ENCODE measurements at regions not wholly inside any gene's neighbourhood (a gene's known extent, or its start where the extent isn't known, plus 50 kb on each side); places are given as distances from the start of the nearest gene placed in this dataset.
"Not testable (repeated sequence)": the region's sequence is repeated elsewhere in the genome, so short reads cannot be mapped to it uniquely, and the experiment has no call there.

DNA sequence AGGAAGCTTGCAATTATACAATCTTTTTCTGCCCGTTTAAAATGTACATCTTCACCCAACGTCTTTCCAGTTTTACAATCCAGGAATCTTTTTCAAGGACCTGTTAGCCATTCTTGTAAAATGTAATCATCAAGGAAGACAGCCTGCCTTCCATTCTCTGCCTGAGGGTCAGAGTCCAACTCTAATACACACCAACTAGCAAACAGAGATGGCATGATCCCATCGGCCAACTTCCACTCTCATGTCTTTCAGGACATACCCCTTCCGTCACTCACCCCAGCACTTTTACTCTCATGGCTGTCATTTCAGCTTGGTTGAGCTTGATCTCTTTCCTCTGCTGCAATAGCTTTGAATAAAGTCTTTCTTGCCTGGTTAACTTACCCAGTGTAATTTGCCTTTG, 172.5 kb upstream of the NETO1 start:
- DNase-seq (ENCODE audit: low read depth in 2 of 3, low spot score in 1 of 3): no peak

DNA sequence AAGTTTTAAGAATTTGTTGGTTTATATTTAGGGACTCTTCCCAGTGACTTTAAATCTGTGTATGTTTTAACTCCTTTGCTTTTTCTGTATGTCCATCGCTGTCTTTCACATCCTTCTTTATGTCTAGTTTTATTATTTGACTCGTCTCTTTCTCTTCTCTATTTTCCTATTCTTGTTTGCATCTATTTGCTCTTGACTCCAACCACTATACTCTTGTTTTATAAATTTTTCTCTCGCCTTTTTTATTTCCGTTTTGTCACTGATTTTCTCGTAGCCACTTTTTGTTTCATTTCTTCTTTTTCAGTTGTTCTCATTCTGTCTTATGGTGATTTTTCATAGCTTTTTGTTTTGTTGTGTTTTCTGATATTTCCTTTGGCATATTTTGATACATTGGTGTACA, 170.5 kb upstream of the NETO1 start:
- DNase-seq (ENCODE audit: low read depth in 2 of 3, low spot score in 1 of 3): no peak

DNA sequence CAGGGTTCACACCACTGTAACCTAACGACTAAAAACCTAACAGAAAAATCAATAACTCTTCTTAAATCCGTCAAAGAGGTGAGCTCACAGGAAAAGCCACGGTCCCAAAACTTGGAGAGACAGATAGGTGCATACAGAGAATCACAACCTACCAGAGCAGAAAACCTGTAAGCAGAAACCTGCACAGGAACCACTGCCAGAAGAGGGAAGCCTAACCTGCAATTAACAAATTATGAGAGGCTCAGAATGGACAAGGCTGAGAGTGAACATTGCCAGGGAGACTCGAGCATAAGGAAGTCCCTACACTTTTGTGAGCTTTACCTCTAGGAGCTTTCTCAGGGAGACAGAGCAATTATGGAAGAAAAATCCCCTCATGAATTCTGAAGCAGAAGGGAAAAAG, 156.2 kb upstream of the NETO1 start:
- no peak for DNase-seq (ENCODE audit: low read depth in 2 of 3, low spot score in 1 of 3)

DNA sequence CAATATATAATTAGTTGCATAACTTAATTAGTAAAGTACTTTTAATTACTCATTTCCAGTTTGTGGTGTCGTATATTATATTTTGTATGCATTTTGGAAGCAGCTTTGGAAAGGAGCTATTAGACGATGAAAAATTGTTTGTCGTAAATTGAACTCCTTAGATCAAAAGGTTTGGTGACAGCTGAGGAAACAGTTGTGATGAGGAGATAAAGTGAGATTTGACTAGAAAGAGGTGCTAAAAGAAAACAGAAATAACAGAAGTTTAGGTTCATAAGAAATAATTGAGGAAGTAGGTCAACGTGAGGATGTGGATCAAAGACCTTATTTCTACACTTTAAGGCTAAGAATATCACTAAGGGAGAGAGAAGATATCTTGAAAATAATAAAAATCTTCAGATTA, 141.9 kb upstream of the NETO1 start:
- no peak for DNase-seq (ENCODE audit: low read depth in 2 of 3, low spot score in 1 of 3)

DNA sequence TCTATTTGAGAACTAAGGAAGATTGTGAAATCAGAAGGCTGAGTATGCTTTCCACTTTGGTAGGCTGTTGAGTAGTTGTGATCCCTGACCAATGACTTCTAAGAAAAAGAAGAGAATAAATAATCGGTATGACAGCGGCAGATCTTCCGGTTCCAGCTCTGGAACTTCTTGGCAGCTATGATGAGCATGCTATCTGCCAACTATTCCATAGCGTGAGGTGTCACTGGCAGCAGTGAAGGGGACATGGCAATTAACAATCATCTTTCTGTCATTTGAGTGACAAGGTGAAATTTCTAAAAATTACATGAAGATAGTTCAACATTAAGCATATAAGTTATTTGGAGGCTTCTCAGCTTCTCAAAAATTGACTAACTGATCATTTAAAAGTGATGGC, 140.1 kb upstream of the NETO1 start:
- no peak for DNase-seq (ENCODE audit: low read depth in 2 of 3, low spot score in 1 of 3)

DNA sequence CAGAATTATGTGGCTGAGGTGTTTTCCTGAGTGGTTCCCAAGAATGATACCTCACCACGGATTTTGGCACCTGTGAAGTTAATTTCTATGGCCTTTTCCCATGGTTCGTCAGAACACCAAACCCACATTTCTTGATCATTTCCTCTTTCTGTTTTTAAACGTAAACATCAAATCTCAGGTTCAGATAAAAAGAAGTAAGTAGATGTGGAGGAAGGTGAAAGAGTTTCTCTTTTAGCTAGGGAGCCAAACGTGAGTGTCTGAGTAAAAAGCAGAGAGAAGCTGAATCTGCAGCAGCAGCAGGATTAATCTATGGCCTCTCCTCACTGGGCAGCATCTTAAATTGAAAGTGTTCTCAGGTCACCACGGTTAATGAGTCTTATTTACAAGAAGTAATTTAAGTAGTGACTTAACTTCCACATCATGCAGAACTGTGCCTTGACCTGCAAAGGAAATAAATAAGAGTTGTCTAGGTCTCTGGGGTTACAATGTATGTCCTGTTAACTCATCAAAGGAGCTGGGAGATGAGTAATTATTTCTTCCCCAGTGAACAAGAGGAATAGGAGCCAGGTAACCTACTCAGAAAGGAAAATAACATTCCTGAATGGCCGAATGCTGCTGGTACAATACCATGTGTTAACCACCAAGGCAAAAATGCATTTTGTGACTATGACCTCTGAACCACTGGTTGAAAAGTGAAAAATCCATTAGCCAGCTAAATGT, 139.6 kb upstream of the NETO1 start:
- DNase-seq (ENCODE audit: low read depth in 2 of 3, low spot score in 1 of 3): no peak

DNA sequence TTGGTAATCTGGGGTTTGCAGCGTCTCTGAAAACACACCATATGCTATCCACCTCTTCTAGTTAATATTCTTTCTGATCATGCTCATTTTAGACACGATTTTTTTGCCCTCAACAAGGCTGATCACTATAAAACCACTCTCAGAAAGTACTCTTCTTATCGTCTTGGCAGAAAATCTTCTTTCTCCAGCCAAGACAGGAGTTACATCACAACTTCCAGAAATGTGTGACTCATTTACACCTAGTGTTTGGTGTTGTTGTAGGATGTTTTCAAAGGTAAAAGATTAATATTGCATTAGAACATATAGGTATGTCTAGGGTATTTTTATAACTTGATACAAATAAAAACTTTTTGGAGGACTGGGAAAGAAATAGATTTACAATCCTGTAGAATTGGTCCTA, 138.5 kb upstream of the NETO1 start:
- no peak for DNase-seq (ENCODE audit: low read depth in 2 of 3, low spot score in 1 of 3)

DNA sequence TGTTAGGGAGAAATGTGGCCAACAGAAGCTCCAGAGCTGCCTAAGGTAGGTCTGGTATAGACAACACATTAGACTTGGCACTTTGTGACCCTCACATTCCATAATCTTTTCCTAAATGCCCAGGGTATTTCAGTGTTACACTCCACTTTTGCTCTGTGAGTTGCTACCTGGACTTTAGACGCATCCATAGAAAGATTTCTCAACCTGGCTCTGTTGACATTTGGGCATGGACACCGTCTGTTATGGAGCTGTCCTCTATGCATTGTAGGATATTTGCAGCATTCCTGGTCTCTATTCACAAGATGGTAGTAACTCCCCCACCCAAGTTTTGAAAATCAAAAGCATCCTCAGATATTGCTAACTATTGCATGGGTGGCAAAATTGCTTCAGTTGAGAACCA, 136.5 kb upstream of the NETO1 start:
- no peak for DNase-seq (ENCODE audit: low read depth in 2 of 3, low spot score in 1 of 3)

DNA sequence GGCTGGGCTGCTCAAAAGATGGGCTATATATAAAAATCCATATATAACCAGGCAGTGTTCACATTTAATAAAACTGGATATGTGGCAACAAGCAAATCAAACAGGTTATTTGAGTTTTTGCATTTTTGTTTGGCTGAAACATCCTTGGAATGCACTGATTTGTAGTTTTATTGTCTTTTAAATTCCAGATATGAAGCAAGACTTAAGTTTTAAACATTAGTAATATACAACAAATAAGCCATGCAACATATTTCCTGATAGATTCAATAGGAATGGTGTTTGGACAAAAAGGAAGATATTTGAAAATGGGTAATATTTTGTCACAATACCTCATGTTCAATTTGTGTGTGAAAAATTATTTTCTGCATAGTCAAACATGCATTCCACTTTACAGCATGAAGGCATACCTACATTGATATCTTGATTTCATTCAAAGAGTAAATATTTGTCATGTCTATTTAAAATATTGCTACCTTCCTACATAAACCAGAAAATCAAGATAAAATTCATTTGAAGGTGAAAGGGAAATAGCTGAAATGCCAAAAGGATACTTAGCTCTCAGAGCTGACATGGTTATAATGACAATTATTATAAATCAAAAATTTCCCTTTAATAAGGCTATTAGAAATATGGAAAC, 132.3 kb upstream of the NETO1 start:
- no peak for DNase-seq (ENCODE audit: low read depth in 2 of 3, low spot score in 1 of 3)

DNA sequence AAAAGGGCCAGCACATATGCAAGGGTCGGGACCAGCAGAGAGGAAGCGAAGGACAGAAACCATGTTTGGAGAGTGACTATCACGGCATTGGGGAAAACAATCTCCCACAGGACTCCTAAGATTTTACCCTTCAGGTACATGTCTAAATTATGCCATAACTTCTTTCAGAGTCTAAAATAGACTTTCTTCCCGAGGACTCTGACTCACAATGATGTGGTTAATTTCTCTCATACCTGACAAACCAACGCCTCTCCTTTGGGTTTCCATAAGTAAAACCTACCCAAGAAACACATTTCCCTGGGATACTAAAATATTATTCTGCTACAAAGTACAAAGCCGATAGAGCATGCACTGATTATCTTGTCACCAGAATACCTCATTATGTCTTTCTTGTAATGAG, 127.8 kb upstream of the NETO1 start:
- DNase-seq (ENCODE audit: low read depth in 2 of 3, low spot score in 1 of 3): no peak

DNA sequence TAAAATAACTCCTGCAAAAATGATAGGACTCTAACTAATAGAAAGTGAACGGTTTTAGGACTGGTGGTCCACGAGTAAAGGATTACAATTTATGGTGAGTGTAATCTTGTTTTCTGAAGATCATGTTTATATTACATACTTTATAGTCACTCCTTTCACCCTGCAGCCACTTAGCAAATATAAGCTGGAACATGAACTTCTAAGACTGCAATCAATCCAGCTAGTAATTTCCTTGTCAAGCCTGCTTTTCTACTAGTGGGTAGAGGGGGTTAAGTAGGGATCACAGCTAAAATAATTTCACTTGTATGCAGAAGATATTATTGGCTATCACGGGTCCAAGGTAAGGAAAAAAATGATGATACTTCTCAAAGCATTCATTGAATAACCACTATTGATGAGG, 125.5 kb upstream of the NETO1 start:
- no peak for DNase-seq (ENCODE audit: low read depth in 2 of 3, low spot score in 1 of 3)

DNA sequence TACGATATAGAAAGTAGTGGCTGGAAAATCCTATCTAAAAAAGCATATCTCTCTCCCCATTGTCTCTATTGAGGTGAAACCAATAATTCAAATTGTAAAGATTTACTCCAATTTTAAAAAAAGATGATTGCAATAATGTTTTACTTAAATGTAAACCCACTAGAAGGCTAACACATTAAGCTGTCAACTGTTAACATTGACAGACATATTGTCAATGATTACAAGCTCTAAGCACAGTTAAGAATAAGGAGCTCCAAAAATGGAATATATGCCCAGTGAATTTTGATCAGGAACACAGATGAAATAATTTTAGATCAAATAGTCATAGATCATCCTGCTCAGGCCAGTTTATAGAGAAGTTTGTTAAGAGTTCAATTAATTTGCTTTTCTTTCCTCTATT, 123.6 kb upstream of the NETO1 start:
- no peak for DNase-seq (ENCODE audit: low read depth in 2 of 3, low spot score in 1 of 3)

DNA sequence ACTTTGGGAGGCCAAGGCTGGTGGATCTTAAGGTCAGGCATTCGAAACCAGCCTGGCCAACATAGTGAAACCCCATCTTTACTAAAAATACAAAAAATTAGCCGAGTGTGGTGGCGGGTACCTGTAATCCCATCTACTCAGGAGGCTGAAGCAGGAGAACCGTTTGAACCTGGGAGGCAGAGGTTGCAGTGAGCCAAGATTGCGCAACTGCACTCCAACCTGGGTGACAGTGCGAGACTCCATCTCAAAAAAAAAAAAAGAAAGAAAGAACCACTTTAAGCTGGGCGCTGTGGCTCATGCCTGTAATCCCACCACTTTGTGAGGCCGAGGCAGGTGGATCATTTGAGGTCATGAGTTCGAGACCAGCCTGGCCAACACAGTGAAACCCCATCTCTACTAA, 119.8 kb upstream of the NETO1 start:
- not testable (repeated sequence) for DNase-seq (ENCODE audit: low read depth in 2 of 3, low spot score in 1 of 3)

DNA sequence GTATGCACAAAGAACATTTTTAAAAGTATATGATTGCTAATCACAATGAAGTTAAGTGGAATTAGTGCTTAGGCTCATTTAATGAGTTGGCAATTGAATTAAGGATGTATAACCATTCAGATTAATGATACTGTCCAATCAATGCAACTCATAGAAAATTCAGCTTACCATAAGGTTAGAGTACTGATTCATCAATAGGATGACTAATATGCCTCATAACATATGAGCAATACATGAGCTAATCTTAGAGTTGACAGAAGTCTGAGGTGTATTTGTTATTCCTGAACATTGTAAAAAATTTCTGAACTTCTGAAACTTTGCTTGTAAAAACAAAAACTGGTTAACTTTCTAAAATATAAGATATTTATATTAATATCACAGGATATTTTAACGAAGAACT, 118.3 kb upstream of the NETO1 start:
- DNase-seq (ENCODE audit: low read depth in 2 of 3, low spot score in 1 of 3): no peak

DNA sequence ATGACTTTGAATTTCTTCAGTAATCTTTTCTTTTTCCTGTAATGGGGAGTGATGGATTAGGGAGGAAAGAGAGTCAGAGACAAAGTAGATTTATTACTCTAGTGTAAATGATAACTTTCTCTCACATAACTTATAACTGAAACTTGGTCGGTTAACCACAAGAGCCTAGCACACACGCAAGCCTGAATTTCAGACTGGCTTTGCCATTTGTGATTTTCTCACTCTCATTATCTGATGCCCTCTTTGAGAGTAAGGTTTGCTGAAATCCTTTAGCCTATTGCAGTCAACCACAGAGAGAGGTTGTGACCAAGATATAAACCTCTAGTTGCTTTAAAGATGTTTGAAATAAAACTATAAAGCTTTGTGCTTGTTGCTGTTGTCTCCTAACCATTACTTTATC, 117.9 kb upstream of the NETO1 start:
- DNase-seq (ENCODE audit: low read depth in 2 of 3, low spot score in 1 of 3): no peak

DNA sequence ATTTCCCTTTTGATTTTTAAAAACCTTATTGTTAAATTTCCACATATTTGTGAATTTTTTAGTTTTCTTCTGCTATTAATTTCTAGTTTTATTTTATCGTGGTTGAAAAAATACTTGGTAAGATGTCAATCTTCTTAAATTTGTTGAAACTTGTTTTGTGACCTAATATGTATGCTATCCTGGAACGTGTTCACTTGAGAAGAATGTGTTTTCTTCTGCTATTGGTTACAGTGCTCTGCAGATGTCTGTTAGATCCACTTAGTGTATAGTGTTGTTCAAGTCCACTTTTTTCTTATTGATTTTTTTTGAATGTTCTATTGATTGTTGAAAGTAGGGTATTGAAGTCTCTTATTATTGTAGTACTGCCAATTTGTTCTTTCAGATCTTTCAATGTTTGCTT, 116.5 kb upstream of the NETO1 start:
- DNase-seq (ENCODE audit: low read depth in 2 of 3, low spot score in 1 of 3): no peak

DNA sequence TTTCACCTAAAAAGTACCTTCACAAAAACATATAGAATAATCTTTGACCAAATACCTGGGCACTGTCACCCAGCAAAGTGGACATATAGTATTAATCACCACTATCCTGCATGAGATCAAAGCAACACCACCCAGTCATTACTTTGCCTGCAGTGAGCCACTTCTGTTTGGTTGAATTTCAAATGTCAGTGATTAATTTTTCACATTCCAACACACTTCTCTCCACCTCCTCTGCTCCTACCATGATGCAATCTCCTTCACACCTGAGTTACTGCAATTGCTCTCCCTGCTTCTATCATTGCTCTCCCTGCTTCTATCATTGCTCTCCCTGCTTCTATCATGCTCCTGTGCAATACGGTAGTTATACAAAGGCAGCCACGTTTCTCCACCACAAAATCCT, 106.1 kb upstream of the NETO1 start:
- DNase-seq (ENCODE audit: low read depth in 2 of 3, low spot score in 1 of 3): no peak

DNA sequence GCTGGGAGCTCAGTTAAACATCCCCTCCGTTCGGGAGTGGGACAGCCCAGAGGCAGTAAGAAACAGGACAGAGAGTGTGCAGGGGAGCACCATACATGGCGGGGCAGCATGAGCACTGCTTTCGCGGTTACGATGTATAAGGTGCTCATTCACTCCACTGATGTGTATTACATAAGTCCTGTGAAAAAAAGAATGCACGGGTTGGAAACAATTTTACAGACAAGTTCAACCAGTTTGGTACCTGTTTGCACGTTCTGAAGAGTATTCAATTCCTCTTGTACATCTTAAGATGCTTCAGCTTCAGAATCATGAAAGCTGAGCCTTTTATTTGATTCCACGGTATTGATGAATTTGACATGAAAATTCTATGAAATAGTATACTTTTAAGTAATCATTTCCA, 97.8 kb upstream of the NETO1 start:
- no peak for DNase-seq (ENCODE audit: low read depth in 2 of 3, low spot score in 1 of 3)

DNA sequence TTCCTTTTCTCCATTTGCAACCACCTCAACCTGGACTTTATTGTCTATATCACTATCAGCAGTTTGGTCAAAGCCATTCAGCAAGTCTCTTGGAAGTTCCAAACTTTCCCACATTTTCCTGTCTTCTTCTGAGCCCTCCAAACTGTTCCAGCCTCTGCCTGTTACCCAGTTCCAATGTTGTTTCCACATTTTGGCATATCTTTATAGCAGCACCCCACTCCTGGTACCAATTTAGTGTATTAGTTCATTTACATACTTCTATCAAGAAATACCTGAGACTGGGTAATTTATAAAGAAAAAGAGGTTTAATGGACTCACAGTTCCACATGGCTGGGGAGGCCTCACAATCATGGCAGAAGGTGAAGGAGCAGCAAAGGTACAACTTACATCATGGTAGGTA, 90.4 kb upstream of the NETO1 start:
- DNase-seq (ENCODE audit: low read depth in 2 of 3, low spot score in 1 of 3): not testable (repeated sequence)

DNA sequence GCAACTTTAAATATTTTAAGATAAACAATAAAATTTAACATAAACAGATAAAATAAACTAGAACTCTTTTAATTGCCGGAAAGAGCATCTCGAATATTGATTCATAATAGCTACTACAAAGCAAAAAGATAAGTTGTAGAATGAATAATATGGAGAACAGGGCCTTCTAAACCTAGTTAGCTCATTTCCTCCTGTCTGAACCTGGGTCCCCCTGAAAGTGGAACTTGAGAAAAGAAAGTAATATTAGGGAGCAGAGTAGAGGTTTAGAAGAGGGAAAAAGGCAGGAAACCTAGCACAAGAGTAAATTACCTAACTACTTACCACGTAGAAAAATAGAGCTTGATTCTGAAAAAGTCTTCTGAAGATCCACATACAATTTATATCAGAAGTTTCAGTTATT, 80.7 kb upstream of the NETO1 start:
- DNase-seq (ENCODE audit: low read depth in 2 of 3, low spot score in 1 of 3): no peak

DNA sequence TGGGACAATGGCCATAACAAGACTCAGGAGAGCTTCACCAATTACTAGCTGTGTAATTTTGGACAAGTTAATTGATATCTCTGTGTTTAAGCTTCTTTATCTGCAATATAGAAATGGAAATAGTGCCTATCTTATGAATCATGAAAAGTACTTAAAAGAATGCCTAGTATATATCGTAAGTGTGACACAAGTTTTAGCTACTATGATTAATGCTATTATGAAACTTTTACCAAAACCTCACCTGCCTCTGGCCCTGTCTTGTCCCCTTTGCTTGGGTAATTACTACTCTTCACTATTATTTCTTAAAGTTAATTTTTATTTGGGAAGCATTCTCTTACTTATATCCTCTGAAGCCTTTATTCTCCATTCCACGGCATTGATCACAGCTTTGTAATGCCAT, 75.0 kb upstream of the NETO1 start:
- DNase-seq (ENCODE audit: low read depth in 2 of 3, low spot score in 1 of 3): no peak

DNA sequence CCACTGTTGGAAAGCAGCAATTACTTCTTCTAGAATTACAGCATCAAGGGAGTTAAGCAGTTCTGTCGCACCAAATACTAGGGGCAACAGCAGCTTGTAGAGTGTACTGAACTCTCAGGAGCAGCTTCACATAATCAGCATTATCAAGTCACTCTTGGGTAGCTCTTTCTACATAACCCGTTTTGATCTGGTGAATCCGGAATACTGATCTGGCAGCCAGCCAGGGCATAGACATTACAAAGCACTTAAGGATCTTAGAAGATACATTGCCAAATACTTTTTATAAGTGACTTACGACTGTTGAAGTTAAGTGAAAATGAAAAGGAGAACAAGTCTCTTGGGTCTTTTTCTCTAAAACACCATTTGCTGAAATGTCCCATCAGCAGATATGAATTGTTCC, 73.2 kb upstream of the NETO1 start:
- no peak for DNase-seq (ENCODE audit: low read depth in 2 of 3, low spot score in 1 of 3)

DNA sequence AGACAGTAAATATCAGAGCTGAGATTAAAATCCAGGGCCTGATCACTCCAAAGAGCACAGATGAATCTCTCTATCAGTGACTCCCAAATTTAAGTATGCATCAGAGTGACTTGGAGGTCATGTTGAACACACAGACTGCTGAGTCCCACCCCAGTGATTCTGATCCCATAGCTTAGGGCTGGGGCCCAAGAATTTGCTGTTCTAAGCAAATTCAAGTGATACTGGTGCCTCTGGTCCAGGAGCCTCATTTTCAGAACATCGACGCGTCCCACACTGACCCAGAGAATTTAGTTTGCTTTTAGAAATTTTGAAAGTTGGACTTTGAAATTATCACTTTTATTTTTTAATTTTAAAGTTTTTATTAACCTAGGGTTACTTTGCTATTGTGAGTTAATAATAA, 72.7 kb upstream of the NETO1 start:
- DNase-seq (ENCODE audit: low read depth in 2 of 3, low spot score in 1 of 3): no peak
